ENCODE measurements at regions not wholly inside any gene's neighbourhood (a gene's known extent, or its start where the extent isn't known, plus 50 kb on each side); places are given as distances from the start of the nearest gene placed in this dataset.

GRCh38 chr10:111739874-111740139 lies 443.8 kb downstream of the GPAM start:
- ATAC-seq (no peak), FAIRE-seq (no peak)

GRCh38 chr10:111745982-111746381 lies 437.6 kb downstream of the GPAM start:
- no peak for FAIRE-seq
- H3K4me1 ChIP-seq, result no peaks in the 10 kb centered on the region
- ChIA-PET POLR2A (no interaction called here), CTCF (no interaction called here)
- no peak for ATAC-seq
- DNase-seq (ENCODE audit: low read depth in 1 of 2, low spot score in 1 of 2), result no peak
- no peak overlapping the region for H3K4me3 ChIP-seq
- H3K4me2 ChIP-seq, result no peak overlapping the region
- no peak for TF ChIP-seq SMC3 (IDR thresholded peaks at IDR 0.05)
- no peak for TF ChIP-seq EP300 (IDR thresholded peaks at IDR 0.05)
- TF ChIP-seq RAD21 (conservative IDR thresholded peaks at IDR 0.05 in 1 of 2, IDR thresholded peaks at IDR 0.05 in 1 of 2), result no peak
- TF ChIP-seq ESRRA (IDR thresholded peaks at IDR 0.05; ENCODE audit: borderline replicate concordance, low read length), result no peak
- no peak for TF ChIP-seq RCOR1 (IDR thresholded peaks at IDR 0.05; ENCODE audit: low read depth, low read length)
- TF ChIP-seq CBX2 (IDR thresholded peaks at IDR 0.05; ENCODE audit: borderline replicate concordance, low read depth), result no peak
- no peak for TF ChIP-seq ELK1 (IDR thresholded peaks at IDR 0.05; ENCODE audit: low read depth, low read length)
- no peak for TF ChIP-seq POLR2A (IDR thresholded peaks at IDR 0.05; ENCODE audit: low read length)
- no peak for TF ChIP-seq POLR2AphosphoS2 (conservative IDR thresholded peaks at IDR 0.05; ENCODE audit: low read length)
- no peak for TF ChIP-seq RFX5 (IDR thresholded peaks at IDR 0.05)
- no peak for TF ChIP-seq E2F6 (IDR thresholded peaks at IDR 0.05; ENCODE audit: borderline replicate concordance, low read depth)
- TF ChIP-seq HOXB5 (CRISPR knock-in tag; IDR thresholded peaks at IDR 0.05), result no peak
- no peak for TF ChIP-seq CEBPB (IDR thresholded peaks at IDR 0.05)
- TF ChIP-seq SREBF2 (IDR thresholded peaks at IDR 0.05), result no peak
- no peak for TF ChIP-seq JUN (IDR thresholded peaks at IDR 0.05)
- TF ChIP-seq RARB (CRISPR knock-in tag; IDR thresholded peaks at IDR 0.05), result no peak
- no peak for TF ChIP-seq FOXS1 (CRISPR knock-in tag; IDR thresholded peaks at IDR 0.05)
- no peak for TF ChIP-seq HOXA7 (CRISPR knock-in tag; IDR thresholded peaks at IDR 0.05)
- 0% methylated on average over 2 of the region's 2 CpGs for WGBS (ENCODE audit: missing lambda C conversion rate)
- no peak overlapping the region for H3K27ac ChIP-seq
- H3K9me3 ChIP-seq, result no peaks in the 10 kb centered on the region

More at GRCh38 chr10:111739874-111740139, 443.8 kb downstream of the GPAM start:
- DNase-seq (ENCODE audit: low read depth in 1 of 2, low spot score in 1 of 2), result no peak
- H3K4me3 ChIP-seq, result no peak overlapping the region
- no peak overlapping the region for H3K4me2 ChIP-seq
- 0% methylated on average over 1 of the region's 1 CpG for WGBS (ENCODE audit: missing lambda C conversion rate)
- CTCF ChIA-PET, result no interaction called here
- no peaks in the 10 kb centered on the region for H3K9me3 ChIP-seq
- POLR2A ChIA-PET, result no interaction called here
- TF ChIP-seq NPAS2 (CRISPR knock-in tag; IDR thresholded peaks at IDR 0.05; ENCODE audit: borderline replicate concordance) (no peak), HOXB5 (CRISPR knock-in tag; IDR thresholded peaks at IDR 0.05) (no peak), KDM1A (IDR thresholded peaks at IDR 0.05; ENCODE audit: low read depth) (no peak), CTCF (IDR thresholded peaks at IDR 0.05) (no peak), FOSL2 (IDR thresholded peaks at IDR 0.05) (no peak), FOSL2 (CRISPR knock-in tag; IDR thresholded peaks at IDR 0.05) (no peak), RNF2 (IDR thresholded peaks at IDR 0.05; ENCODE audit: borderline replicate concordance, low read depth) (no peak), RFX5 (IDR thresholded peaks at IDR 0.05) (no peak), HEYL (CRISPR knock-in tag; IDR thresholded peaks at IDR 0.05) (no peak), SMC3 (IDR thresholded peaks at IDR 0.05) (no peak), MYC (IDR thresholded peaks at IDR 0.05; ENCODE audit: borderline replicate concordance, low read length) (no peak), CBX2 (IDR thresholded peaks at IDR 0.05; ENCODE audit: borderline replicate concordance, low read depth) (no peak), FOSB (CRISPR knock-in tag; IDR thresholded peaks at IDR 0.05) (no peak), CHD2 (IDR thresholded peaks at IDR 0.05; ENCODE audit: low read length, partially characterized antibody) (no peak)
- H3K4me1 ChIP-seq, result no peaks in the 10 kb centered on the region
- no peak overlapping the region for H3K27ac ChIP-seq
